HG03039 (cell line): ENCODE measurements at regions not wholly inside any gene's neighbourhood (a gene's known extent, or its start where the extent isn't known, plus 50 kb on each side); places are given as distances from the start of the nearest gene placed in this dataset.
"Not testable (repeated sequence)": the region's sequence is repeated elsewhere in the genome, so short reads cannot be mapped to it uniquely, and the experiment has no call there.

Experiments
- ATAC-seq: cut with Tn5 transposase; IDR thresholded peaks from one replicate; pipeline ENCODE4 v1.9.1; 2021; ENCODE audit warnings: mild to moderate bottlenecking, moderate library complexity; ENCODE audit not compliant: unreplicated experiment

DNA sequence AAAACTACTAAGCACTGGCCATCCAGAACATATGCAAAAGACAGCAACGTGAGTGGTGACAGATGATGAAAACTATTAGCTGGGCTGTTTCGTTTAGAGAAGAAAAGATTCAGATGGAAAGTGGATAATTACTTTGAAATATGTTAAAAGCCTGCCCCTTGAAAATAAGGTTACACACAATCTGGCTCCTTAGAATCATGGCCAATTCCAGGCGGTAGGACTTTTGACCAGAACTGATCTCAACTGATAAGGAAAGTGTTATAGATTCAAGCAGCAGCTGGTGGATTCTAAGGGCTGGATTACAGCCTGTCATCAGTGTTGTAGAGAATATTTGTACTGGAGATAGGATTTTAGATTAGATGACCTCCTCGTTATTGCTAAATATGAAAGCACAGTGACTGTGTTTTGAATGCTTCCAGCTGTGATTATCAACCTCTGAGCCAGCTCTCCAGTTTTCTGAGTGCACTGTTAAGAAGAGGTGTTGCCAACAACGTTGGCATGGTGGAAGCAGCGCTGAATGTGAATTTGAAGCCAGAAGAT lies 75.1 kb downstream of the KBTBD2 start:
- ATAC-seq, result not testable (repeated sequence)

DNA sequence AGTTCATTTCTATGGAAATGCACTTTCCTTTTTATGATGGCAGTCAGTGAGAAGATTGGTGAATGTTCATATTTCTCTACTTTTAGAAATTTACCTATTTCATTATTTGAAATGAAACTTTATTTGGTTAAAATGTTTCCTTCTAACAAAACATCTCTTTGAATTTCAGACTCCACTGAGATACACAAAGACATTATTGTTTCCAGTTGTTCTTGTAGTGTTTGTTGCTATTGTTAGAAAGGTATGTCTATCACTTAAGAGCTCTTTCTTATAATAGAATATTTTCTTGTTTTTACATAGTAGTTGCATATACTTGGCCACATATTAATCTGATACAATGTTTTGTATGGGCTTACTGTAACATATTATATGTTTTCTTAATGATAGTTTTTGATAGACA lies 76.8 kb downstream of the KBTBD2 start:
- ATAC-seq, result not testable (repeated sequence)

- ATAC-seq, result no peak
Observed at GRCh38 chr7:32809871-32810270, 81.7 kb downstream of the KBTBD2 start.

- no peak for ATAC-seq
Observed at GRCh38 chr7:32809347-32809746, 82.2 kb downstream of the KBTBD2 start.

DNA sequence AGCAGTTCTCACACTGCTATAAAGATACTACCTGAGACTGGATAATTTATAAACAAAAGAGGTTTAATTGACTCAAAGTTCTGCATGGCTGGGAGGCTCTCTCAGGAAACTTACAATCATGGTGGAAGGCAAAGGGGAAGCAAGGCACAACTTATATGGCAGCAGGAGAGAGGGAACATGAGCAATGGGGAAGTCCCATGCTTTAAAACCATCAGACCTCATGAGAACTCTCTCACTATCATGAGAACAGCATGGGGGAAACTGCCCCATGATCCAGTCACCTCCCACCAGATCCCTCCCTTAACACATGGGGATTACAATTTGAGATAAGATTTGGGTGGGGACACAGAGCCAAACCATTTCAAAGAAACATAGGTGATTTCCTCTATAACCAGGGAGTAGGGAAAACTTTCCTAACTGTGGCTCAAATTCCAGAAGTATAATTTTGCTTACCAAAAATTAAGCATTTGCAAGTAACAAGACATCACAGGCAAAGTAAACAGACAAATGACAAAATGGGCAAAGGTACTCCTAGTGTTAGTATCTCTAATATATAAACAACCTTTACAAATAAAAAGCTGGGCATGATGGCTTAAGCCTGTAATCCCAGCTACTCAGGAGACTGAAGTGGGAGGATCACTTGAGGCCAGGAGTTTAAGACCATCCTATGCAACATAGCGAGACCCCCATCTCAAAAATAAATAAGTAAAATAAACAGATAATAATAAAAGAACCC lies 88.0 kb downstream of the KBTBD2 start:
- no peak for ATAC-seq

DNA sequence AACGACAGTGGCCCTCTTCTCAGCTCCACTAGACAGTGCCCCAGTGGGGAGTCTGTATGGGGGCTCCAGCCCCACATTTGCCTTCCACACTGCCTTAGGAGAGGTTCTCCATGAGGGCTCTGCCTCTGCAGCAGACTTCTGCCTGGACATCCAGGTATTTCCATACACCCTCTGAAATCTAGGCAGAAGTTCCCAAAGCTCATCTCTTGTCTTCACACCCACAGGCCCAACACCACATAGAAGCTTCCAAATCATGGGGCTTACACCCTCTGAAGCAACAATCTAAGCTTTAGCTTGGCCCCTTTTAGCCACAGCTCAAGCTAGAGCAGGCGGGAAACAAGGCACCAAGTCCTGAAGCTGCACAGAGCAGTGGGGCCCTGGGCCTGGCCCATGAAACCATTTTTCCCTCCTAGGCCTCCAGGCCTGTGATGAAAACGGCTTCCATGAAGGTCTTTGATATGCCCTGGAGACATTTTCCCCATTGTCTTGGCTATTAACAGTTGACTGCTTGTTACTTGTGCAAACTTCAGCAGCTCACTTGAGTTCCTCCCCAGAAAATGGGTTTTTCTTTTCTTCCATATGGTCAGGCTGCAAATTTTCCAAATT lies 89.2 kb downstream of the KBTBD2 start:
- ATAC-seq, result no peak

DNA sequence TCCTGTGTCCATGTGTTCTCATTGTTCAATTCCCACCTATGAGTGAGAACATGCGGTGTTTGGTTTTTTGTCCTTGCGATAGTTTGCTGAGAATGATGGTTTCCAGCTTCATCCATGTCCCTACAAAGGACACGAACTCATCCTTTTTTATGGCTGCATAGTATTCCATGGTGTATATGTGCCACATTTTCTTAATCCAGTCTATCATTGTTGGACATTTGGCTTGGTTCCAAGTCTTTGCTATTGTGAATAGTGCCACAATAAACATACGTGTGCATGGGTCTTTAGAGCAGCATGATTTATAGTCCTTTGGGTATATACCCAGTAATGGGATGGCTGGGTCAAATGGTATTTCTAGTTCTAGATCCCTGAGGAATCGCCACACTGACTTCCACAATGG lies 98.5 kb downstream of the KBTBD2 start:
- not testable (repeated sequence) for ATAC-seq

GRCh38 chr7:32790766-32791430 lies 100.7 kb downstream of the KBTBD2 start:
- ATAC-seq, result not testable (repeated sequence)

DNA sequence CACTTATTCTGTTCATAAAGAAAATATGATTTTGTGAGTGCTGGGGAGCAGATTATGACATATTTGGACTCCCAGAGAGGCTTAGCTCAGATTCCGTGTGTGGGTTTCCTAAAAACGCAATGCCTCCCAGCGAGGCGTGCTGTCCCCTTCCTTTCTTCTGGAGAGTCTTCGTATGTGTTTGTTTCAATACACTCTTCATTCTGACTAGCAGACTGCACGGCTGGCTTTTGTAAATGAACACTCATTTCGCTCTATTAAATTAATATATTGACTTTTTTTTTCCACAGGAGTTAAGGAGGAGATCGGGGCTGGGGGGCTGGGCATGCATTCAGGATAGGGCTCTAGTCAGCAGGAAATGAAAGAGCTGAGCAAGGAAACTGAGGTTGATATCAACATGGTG lies 102.3 kb downstream of the KBTBD2 start:
- not testable (repeated sequence) for ATAC-seq

DNA sequence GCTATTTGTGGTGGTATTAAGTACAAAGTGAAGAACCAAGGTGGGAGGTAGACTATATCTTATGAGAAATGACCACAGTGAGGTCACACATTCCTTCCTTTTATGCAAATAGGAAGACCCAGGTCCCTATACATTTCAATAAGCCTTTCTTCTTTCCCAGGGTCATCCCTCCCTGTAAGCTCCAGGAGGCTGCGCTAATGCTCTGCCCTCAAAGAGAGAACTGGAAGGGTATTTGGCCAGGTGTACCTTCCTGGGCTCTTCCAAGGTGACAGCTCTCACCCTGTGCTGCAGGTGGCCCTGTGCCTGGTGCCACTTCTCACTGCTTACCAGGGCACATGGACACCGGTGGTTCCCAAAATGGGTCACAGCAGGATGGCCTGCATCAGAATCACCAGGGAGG lies 103.4 kb downstream of the KBTBD2 start:
- not testable (repeated sequence) for ATAC-seq

DNA sequence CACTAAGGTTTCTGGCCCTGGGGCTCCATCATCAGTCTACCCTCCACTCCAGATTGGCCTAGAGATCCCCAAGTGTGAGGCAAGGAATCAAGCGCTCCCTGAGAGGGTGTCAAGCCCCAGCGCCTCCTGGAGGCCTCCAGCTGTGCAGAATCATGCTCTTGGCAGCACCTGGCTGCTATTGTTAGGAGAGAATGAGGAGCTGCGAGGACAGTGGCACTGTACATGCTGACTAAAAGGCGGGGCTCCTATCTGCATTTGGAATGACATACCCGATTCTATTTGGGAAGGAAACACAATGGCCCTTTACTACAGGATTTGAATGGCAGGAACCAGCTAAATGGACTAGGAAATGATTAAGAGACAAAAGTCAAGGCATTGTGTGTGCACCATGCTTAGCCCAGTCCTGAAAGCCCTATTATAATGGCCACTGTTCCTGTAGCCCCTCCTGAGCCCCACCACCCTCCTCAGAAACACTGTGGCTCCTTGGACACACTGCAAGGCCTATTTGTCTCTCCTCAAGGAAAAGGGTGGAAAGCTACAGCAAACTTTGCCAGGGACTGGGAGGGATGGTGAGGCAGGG lies 106.1 kb downstream of the KBTBD2 start:
- ATAC-seq, result not testable (repeated sequence)

GRCh38 chr7:32779895-32780294 lies 111.7 kb downstream of the KBTBD2 start:
- ATAC-seq, result not testable (repeated sequence)

DNA sequence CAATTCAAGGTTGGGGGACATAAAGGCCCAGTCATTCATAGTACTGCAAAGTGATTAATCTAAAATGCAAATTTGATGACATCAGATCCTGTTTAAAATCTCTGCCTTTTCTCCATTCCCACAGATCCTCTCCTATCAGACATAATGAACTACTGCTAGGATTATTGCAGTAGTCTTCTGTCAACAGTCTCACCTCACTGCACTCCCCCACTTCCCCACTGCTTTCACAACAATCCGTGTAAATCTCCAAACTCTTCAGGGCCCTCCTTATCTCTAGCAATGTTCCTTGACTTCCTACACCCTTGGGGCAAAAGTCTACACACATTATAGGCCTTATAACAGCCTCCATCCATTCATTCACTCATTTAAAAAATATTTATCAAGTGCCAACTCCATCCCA lies 112.4 kb downstream of the KBTBD2 start:
- no peak for ATAC-seq

- ATAC-seq, result not testable (repeated sequence)
Observed at GRCh38 chr7:32777041-32777666, 114.4 kb downstream of the KBTBD2 start.

DNA sequence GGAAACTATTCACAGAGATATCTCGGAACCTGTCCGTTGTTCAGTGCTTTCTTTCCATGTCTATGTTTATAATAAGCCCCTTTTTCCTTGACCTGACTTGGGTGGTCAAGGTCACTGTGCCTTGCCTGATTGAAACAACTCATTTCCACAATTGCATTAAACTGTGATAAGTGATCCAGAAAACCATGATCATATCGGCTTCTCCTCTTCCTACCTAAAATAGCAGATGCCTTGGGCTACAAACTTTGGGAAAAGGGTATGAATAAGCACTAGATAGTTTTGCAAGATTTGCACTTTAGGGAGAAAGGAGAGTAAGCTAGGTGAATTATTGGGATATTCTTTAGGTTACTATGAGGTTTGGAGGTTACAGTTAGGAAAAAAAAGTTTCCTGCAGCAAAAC lies 115.2 kb downstream of the KBTBD2 start:
- not testable (repeated sequence) for ATAC-seq

DNA sequence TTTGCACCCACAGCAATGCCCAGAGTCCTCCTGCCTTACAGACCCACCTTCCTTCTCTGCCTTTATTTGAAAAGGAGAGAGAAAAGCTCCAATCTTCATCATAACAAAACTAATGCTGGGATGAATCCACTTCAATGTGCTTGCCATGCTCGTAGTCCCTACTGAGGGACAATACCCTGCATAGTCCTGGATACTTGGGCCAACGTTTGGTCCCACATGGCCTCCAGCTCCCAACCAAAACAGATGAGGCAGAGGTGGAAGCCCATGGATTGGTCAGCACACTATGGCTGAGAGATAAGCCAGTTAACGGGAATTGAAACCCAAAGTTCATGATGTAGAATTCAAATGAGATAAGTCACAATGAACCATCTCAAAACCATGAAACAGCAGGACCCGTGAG lies 115.8 kb downstream of the KBTBD2 start:
- ATAC-seq, result not testable (repeated sequence)

- ATAC-seq, result no peak
Observed at GRCh38 chr7:32774541-32774951, 117.0 kb downstream of the KBTBD2 start.

GRCh38 chr7:32768866-32769510 lies 122.6 kb downstream of the KBTBD2 start:
- ATAC-seq, result not testable (repeated sequence)

DNA sequence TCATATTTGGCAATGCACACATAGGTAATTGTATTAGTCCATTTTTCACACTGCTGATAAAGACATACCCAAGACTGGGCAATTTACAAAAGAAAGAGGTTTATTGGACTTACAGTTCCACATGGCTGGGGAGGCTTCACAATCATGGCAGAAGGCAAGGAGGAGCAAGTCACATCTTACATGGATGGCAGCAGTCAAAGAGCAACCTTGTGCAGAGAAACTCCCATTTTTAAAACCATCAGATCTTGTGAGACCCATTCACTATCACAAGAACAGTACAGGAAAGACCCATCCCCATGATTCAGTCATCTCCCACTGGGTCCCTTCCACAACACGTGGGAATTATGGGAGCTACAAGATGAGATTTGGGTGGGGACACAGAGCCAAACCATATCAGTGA lies 123.2 kb downstream of the KBTBD2 start:
- ATAC-seq, result not testable (repeated sequence)

GRCh38 chr7:32765649-32766251 lies 125.8 kb downstream of the KBTBD2 start:
- ATAC-seq, result not testable (repeated sequence)
